OCI-LY1 (cell line): ENCODE measurements at regions not wholly inside any gene's neighbourhood (a gene's known extent, or its start where the extent isn't known, plus 50 kb on each side); places are given as distances from the start of the nearest gene placed in this dataset.

Experiments
- H2AFZ ChIP-seq: fragments of 200-600 bp; sonication (generic), shearing (Covaris generic); 2 replicates; pipeline ENCODE4 v1.6.0; 2014; ENCODE audit warnings: antibody characterized with exemption, mild to moderate bottlenecking, low read length
- H3F3A ChIP-seq: fragments of 200-600 bp; sonication (generic), shearing (Covaris generic); 2 replicates; pipeline ENCODE4 v1.6.0; 2014; ENCODE audit warnings: mild to moderate bottlenecking, antibody characterized with exemption, low read length, moderate library complexity; ENCODE audit not compliant: insufficient read depth
- H3K27ac ChIP-seq: fragments of 200-600 bp; sonication (generic); 2 replicates; pipeline ENCODE4 v1.5.1; 2014; ENCODE audit warnings: low read length, mixed run types, mild to moderate bottlenecking, low read depth; ENCODE audit not compliant: poor library complexity, severe bottlenecking
- H3K27me3 ChIP-seq: fragments of 200-600 bp; sonication (generic); 2 replicates; pipeline ENCODE4 v1.6.0; 2014; ENCODE audit warnings: antibody characterized with exemption, mild to moderate bottlenecking, low read length, moderate library complexity; ENCODE audit not compliant: insufficient read depth
- H3K36me3 ChIP-seq: fragments of 200-600 bp; sonication (generic); 2 replicates; pipeline ENCODE4 v1.6.1; 2014; ENCODE audit warnings: mild to moderate bottlenecking, antibody characterized with exemption, low read length, moderate library complexity, mixed read lengths; ENCODE audit not compliant: insufficient read depth
- H3K4me1 ChIP-seq: fragments of 200-600 bp; sonication (generic); 2 replicates; pipeline ENCODE4 v1.5.1; 2014; ENCODE audit warnings: mild to moderate bottlenecking, low read length, moderate library complexity; ENCODE audit not compliant: insufficient read depth, severe bottlenecking
- H3K4me2 ChIP-seq: fragments of 200-600 bp; sonication (generic), shearing (Covaris generic); 2 replicates; pipeline ENCODE4 v1.6.1; 2014; ENCODE audit warnings: low read length
- H3K4me3 ChIP-seq: fragments of 200-600 bp; sonication (generic); 2 replicates; pipeline ENCODE4 v1.5.1; 2014; ENCODE audit warnings: low read length, low read depth, mild to moderate bottlenecking, mixed read lengths; ENCODE audit not compliant: poor library complexity, severe bottlenecking
- H3K79me2 ChIP-seq: fragments of 200-600 bp; shearing (Covaris generic); 2 replicates; pipeline ENCODE4 v1.6.1; 2016; ENCODE audit warnings: mixed run types, low read length, mixed read lengths; ENCODE audit not compliant: insufficient read depth
- H3K9ac ChIP-seq: fragments of 200-600 bp; sonication (generic), shearing (Covaris generic); 2 replicates; pipeline ENCODE4 v1.6.1; 2014; ENCODE audit warnings: mild to moderate bottlenecking, low read length, mixed read lengths
- H3K9me2 ChIP-seq: fragments of 200-600 bp; sonication (generic), shearing (Covaris generic); 2 replicates; pipeline ENCODE4 v1.6.1; 2014; ENCODE audit warnings: low read depth, mild to moderate bottlenecking, low read length, mixed read lengths
- H3K9me3 ChIP-seq: fragments of 200-600 bp; shearing (Covaris generic); 2 replicates; pipeline ENCODE4 v1.6.1; 2014; ENCODE audit warnings: low read length, mixed read lengths
- H4K20me1 ChIP-seq: fragments of 200-600 bp; sonication (generic), shearing (Covaris generic); 2 replicates; pipeline ENCODE4 v1.6.0; 2016; ENCODE audit warnings: mild to moderate bottlenecking, low read length; ENCODE audit not compliant: insufficient read depth
- CTCF ChIP-seq: fragments of 200-600 bp; sonication (generic), shearing (Covaris generic); IDR thresholded peaks from 2 replicates; pipeline ENCODE4 v1.5.1; 2017; ENCODE audit warnings: mild to moderate bottlenecking, antibody characterized with exemption, low read length, moderate library complexity, mixed read lengths
- EZH2 ChIP-seq: fragments of 200-600 bp; sonication (generic), shearing (Covaris generic); IDR thresholded peaks from 2 replicates; pipeline ENCODE4 v1.8.0; 2017; ENCODE audit warnings: borderline replicate concordance, mixed run types, mild to moderate bottlenecking, antibody characterized with exemption, low read length, moderate library complexity, mixed read lengths

DNA sequence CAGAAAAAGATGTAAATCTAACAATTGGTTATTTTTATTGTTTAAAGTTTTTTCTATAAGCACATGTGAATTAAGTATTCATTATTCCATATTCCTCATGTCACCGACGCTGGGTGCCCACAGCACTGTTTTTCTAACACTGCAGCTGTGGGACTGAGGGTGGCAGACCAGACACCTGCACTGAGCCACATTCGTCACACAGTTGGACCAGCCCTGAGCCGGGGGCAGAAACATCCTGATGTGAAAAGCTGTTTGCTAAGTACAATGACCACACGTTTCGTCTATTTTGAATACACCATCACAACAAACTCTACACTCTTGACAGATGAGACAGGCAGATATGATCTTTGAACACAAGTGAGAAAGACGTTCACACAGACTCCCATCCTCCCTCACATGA, 749.5 kb downstream of the KCNJ18 start:
- no peaks in the 10 kb centered on the region for H3K36me3 ChIP-seq
- no peaks in the 10 kb centered on the region for H3F3A ChIP-seq
- H3K4me1 ChIP-seq = peaks cover 59% of the 10 kb centered on the region
- peak overlapping the region; percentile 37; the same call in 1 of the 2 replicates for H3K9ac ChIP-seq
- no peaks in the 10 kb centered on the region for H3K79me2 ChIP-seq
- no peaks in the 10 kb centered on the region for H3K9me2 ChIP-seq
- TF ChIP-seq CTCF = no peak
- no peak for TF ChIP-seq EZH2
- no peaks in the 10 kb centered on the region for H3K27me3 ChIP-seq
- H3K9me3 ChIP-seq = no peaks in the 10 kb centered on the region
- peak overlapping the region; percentile 93 for H3K27ac ChIP-seq
- H2AFZ ChIP-seq = no peak overlapping the region
- H4K20me1 ChIP-seq = no peaks in the 10 kb centered on the region
- H3K4me3 ChIP-seq = no peak overlapping the region
- H3K4me2 ChIP-seq = peak overlapping the region; percentile 21; the same call in 1 of the 2 replicates

DNA sequence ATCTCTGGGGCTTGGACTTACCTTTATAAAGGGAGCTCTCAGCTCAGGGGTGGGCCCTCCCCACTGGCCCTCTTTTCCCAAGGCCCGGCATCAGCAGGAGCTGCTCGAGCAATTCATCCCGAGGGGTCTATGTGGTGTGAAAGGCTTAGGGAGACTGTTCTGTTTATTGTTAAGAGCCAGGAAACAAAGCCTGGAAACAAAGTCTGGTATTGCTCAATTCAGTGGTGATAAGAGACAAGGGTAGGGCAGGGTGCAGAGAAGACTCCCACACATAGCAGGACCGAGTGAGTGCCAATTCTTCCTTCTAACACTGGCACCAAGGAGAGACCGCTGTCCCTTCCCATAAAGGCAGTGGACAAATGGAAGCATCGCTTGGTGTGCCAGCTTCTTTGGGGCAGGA, 750.7 kb downstream of the KCNJ18 start:
- TF ChIP-seq EZH2 = no peak
- no peak for TF ChIP-seq CTCF
- no peaks in the 10 kb centered on the region for H3K79me2 ChIP-seq

DNA sequence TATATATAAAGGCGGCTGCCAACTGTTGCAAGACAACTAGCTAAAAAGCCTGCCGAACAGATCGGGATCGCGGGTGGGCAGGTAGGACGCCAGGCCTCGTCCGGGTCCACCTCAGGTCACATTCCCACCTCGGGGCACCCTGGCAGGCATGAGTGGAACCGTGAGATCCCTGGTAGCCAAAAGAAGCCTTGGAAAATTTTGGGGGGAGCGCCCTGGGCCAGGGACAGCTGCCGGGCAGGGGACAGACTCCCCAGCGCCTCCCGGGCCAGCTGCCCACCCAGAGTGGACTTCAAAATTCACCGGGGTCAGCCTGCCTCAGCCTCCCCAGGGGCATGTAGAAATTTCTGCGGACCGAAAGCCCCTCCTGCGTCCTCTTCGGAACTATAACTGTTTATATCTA, 760.9 kb downstream of the KCNJ18 start:
- Histone ChIP-seq H3K4me1 (peaks cover 52% of the 10 kb centered on the region), H2AFZ (no peak overlapping the region), H3K4me3 (no peak overlapping the region), H3K27ac (no peak overlapping the region), H3K9ac (no peak overlapping the region), H3F3A (no peaks in the 10 kb centered on the region), H4K20me1 (no peaks in the 10 kb centered on the region), H3K27me3 (no peaks in the 10 kb centered on the region), H3K9me2 (no peaks in the 10 kb centered on the region), H3K36me3 (no peaks in the 10 kb centered on the region), H3K79me2 (no peaks in the 10 kb centered on the region), H3K9me3 (no peaks in the 10 kb centered on the region), H3K4me2 (no peak overlapping the region)
- TF ChIP-seq CTCF (no peak), EZH2 (no peak)

More for the DNA sequence above, 750.7 kb downstream of the KCNJ18 start:
- H2AFZ ChIP-seq = no peak overlapping the region
- peak overlapping the region; percentile 4; the same call in 1 of the 2 replicates for H3K4me2 ChIP-seq
- no peaks in the 10 kb centered on the region for H3F3A ChIP-seq
- H4K20me1 ChIP-seq = no peaks in the 10 kb centered on the region
- H3K27ac ChIP-seq = peak overlapping the region; percentile 93
- H3K4me3 ChIP-seq = no peak overlapping the region
- no peaks in the 10 kb centered on the region for H3K9me3 ChIP-seq
- peaks cover 52% of the 10 kb centered on the region for H3K4me1 ChIP-seq
- no peaks in the 10 kb centered on the region for H3K9me2 ChIP-seq
- H3K36me3 ChIP-seq = no peaks in the 10 kb centered on the region
- H3K9ac ChIP-seq = peak overlapping the region; percentile 37; the same call in 1 of the 2 replicates
- H3K27me3 ChIP-seq = no peaks in the 10 kb centered on the region
